Peyer's patch (tissue), 4 donors: ENCODE measurements at regions not wholly inside any gene's neighbourhood (a gene's known extent, or its start where the extent isn't known, plus 50 kb on each side); places are given as distances from the start of the nearest gene placed in this dataset.

ENCODE experiments used
- DNase-seq, 3 donors: peaks; one replicate each; pipeline ENCODE4 v3.0.0-alpha.2; 2017 to 2019
- H3K27ac ChIP-seq, 4 donors: fragments of 200-600 bp; sonication (generic); one replicate each; pipeline ENCODE4 v1.5.1; 2016 to 2019
- H3K27me3 ChIP-seq, 2 donors: fragments of 200-600 bp; sonication (generic); one replicate each; pipeline ENCODE4 v1.5.1; 2019
- H3K36me3 ChIP-seq, 3 donors: fragments of 200-600 bp; sonication (generic); one replicate each; pipeline ENCODE4 v1.5.1; 2016 to 2019
- H3K4me1 ChIP-seq, 4 donors: fragments of 200-600 bp; sonication (generic); one replicate each; pipeline ENCODE4 v1.5.1; 2016 to 2019
- H3K4me3 ChIP-seq, 4 donors: fragments of 200-600 bp; sonication (generic); 1 replicate in 3 of 4; 2 replicates in 1 of 4; pipeline ENCODE4 v1.5.1; 2016 to 2019; ENCODE audit warnings: mild to moderate bottlenecking in 1 of 4
- H3K9me3 ChIP-seq, 4 donors: fragments of 200-600 bp; sonication (generic); one replicate each; pipeline ENCODE4 v1.5.1; 2016 to 2019; ENCODE audit warnings: mild to moderate bottlenecking in 1 of 4
- POLR2A ChIP-seq, 2 donors: fragments of 450-650 bp; IDR thresholded peaks; one replicate each; pipeline ENCODE4 v1.5.1; 2017; ENCODE audit warnings: antibody characterized with exemption in 2 of 2, mild to moderate bottlenecking in 2 of 2, moderate library complexity in 2 of 2
- TF ChIP-seq, protein P1 (sequence below), 6 experiments: fragments of 450-650 bp in 4 of 6; fragments of 200-600 bp in 2 of 6; sonication (generic) in 1 of 6; IDR thresholded peaks; one replicate each; pipeline ENCODE4 v1.5.1; 2017 to 2019; ENCODE audit warnings: antibody characterized with exemption in 6 of 6, mild to moderate bottlenecking in 3 of 6, moderate library complexity in 1 of 6

- no peak for TF ChIP-seq POLR2A (IDR thresholded peaks at IDR 0.05)
- TF ChIP-seq, protein P1, sequence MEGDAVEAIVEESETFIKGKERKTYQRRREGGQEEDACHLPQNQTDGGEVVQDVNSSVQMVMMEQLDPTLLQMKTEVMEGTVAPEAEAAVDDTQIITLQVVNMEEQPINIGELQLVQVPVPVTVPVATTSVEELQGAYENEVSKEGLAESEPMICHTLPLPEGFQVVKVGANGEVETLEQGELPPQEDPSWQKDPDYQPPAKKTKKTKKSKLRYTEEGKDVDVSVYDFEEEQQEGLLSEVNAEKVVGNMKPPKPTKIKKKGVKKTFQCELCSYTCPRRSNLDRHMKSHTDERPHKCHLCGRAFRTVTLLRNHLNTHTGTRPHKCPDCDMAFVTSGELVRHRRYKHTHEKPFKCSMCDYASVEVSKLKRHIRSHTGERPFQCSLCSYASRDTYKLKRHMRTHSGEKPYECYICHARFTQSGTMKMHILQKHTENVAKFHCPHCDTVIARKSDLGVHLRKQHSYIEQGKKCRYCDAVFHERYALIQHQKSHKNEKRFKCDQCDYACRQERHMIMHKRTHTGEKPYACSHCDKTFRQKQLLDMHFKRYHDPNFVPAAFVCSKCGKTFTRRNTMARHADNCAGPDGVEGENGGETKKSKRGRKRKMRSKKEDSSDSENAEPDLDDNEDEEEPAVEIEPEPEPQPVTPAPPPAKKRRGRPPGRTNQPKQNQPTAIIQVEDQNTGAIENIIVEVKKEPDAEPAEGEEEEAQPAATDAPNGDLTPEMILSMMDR (IDR thresholded peaks at IDR 0.05) = no peak
- no peaks in the 10 kb centered on the region for H3K9me3 ChIP-seq
- no peak overlapping the region for H3K27ac ChIP-seq
- no peaks in the 10 kb centered on the region for H3K4me1 ChIP-seq
- H3K4me3 ChIP-seq = no peak overlapping the region
- no peaks in the 10 kb centered on the region for H3K27me3 ChIP-seq
- DNase-seq = peak in 1 of 3 donors; percentile 1
- no peaks in the 10 kb centered on the region for H3K36me3 ChIP-seq
Observed at GRCh38 chr1:29505532-29506220, 269.4 kb downstream of the PTPRU start.

DNA sequence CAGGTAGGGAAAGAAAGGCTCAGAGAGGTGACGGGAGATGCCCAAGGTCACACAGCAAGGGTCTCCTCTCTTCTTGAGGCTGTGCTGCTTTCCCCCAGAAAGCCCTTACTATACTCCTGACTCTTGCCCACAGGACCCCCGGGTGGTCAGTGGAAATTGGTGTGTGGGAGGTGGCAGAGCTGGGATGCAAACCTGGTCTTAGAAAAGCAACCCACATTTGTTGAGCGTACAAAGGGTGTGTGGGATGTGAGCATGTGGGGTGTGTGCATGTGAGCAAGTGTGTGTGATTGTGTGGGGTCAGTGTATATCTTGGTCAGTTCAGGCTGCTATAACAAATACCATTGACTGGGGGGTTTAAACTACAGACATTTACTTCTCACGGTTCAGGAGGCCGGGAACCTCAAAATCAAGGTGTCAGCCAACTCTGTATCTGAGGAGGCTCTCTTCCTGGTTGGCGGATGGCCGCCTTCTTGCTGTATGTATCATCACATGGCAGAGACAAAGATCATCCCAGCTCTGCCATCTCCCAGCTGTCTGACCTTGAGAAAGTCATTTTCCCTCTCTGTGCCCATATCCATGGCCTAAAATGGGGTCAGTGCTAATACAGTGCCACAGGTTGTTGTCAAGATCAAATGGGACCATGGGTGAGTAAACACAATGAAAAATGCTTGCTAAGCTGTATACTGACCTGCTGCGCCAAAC is 268.5 kb downstream of the PTPRU start:
- no peaks in the 10 kb centered on the region for H3K4me1 ChIP-seq
- no peak for DNase-seq

DNA sequence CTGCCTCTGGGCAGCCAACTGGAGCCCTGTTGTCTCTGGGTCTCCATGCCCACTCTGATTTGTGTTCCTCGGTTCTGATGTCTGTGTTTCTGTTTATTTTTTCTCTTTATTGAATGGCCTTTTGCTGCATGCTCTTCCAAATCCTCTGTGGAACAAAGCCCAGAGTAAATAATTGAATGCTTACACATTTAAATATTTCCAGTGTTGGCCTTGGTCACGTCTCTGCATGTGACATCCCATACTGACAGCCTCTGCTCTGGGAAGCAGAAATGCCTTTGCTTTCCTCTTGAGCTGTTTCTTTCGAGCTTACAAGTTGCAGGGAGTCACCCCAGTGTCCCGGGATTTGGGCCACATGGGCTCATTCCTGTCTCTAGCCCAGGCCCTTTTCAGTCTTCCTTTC is 267.9 kb downstream of the PTPRU start:
- H3K4me3 ChIP-seq = no peak overlapping the region
- no peak overlapping the region for H3K27ac ChIP-seq
- no peaks in the 10 kb centered on the region for H3K9me3 ChIP-seq
- H3K36me3 ChIP-seq = no peaks in the 10 kb centered on the region
- no peak for DNase-seq
- TF ChIP-seq, protein P1 (IDR thresholded peaks at IDR 0.05) = no peak
- no peak for TF ChIP-seq POLR2A (IDR thresholded peaks at IDR 0.05)
- no peaks in the 10 kb centered on the region for H3K27me3 ChIP-seq
- no peaks in the 10 kb centered on the region for H3K4me1 ChIP-seq

More for the DNA sequence above, 268.5 kb downstream of the PTPRU start:
- Histone ChIP-seq H3K27me3 (no peaks in the 10 kb centered on the region), H3K4me3 (no peak overlapping the region), H3K9me3 (no peaks in the 10 kb centered on the region), H3K36me3 (no peaks in the 10 kb centered on the region), H3K27ac (no peak overlapping the region)
- TF ChIP-seq POLR2A (IDR thresholded peaks at IDR 0.05) = no peak
- TF ChIP-seq, protein P1 (IDR thresholded peaks at IDR 0.05) = no peak

- H3K27ac ChIP-seq = no peak overlapping the region
- no peak overlapping the region for H3K4me3 ChIP-seq
- no peak for DNase-seq
Observed at GRCh38 chr1:29502911-29503840, 266.9 kb downstream of the PTPRU start.

More at GRCh38 chr1:29502911-29503840, 266.9 kb downstream of the PTPRU start:
- Histone ChIP-seq H3K36me3 (no peaks in the 10 kb centered on the region), H3K9me3 (no peaks in the 10 kb centered on the region), H3K4me1 (no peaks in the 10 kb centered on the region), H3K27me3 (no peaks in the 10 kb centered on the region)
- TF ChIP-seq, protein P1 (IDR thresholded peaks at IDR 0.05) = no peak
- TF ChIP-seq POLR2A (IDR thresholded peaks at IDR 0.05) = no peak
